ENCODE measurements at regions not wholly inside any gene's neighbourhood (a gene's known extent, or its start where the extent isn't known, plus 50 kb on each side); places are given as distances from the start of the nearest gene placed in this dataset.
"Not testable (repeated sequence)": the region's sequence is repeated elsewhere in the genome, so short reads cannot be mapped to it uniquely, and the experiment has no call there.

DNA sequence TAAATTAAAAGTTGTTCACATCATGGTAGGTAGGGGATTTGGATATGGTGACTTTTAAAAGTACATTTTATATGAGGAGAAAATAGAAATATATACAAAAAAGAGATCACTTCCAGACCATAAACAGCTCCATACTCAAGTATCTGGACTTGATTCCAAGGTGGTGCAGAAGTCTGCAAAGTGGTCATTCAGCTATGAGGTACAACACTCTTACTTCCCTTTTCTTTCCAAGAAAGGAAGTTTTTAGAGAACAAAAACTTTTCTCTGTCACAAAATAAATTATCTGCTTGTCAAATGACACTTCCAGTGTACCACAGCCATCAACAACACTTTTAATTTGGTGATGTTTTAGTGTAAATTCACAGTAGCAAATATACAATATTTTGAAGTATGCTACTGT lies 1013.5 kb downstream of the GATA3 start:
- no peak for DNase-seq

DNA sequence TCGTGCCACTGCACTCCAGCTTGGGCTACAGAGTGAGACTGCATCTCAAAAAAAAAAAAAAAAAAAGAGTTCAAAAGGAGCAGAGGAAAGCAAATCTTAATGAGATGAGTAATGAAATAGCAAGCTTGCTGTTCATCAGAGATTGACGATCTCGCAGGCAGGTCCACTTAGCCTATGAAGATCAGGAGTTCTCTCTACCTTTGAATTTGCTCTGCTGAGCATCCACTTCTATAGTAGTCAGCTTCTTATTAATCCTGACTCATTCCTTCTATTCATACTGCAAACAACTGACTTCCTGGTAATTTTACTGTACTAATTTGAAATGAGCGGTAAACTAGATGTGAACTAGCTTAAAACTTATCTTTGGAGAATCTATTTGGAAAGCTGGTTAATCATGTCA lies 1014.6 kb downstream of the GATA3 start:
- DNase-seq = no peak

DNA sequence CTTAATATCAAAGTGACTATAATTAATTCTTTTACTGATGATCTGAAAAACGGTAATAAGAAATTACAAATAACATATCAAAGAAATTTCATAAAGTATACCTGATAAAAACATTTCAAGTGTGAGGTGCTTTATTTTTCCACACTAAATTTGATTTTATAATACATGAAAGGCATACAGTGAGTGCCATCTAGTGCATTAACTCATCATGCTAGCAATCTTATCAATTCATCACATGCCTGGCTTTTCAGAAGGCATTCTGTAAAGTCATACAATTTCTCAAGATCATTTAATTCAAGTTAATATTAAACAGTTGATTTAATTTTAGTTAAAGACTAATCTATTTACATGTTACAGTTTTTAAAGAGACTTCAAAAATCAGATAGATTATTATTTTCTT lies 1020.9 kb downstream of the GATA3 start:
- DNase-seq = no peak

DNA sequence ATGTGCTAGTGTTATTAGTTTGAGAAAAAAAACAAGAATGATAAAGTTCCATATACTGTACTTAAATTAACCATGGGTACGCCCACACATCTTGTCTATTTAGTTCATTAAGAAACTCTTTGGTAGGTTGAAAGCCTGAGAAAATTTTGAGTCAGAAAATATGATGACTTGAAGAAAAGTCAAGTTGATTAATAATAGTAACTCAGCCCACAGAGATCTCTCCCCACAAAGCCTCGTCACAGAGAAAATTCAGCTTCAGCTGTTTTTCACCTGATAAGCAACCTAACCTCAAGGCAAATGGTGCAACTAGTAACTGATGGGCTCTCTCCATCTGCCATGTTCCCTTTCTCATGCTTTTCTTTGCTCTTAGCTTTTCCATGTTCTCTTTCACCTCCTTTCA lies 1021.6 kb downstream of the GATA3 start:
- DNase-seq = no peak

DNA sequence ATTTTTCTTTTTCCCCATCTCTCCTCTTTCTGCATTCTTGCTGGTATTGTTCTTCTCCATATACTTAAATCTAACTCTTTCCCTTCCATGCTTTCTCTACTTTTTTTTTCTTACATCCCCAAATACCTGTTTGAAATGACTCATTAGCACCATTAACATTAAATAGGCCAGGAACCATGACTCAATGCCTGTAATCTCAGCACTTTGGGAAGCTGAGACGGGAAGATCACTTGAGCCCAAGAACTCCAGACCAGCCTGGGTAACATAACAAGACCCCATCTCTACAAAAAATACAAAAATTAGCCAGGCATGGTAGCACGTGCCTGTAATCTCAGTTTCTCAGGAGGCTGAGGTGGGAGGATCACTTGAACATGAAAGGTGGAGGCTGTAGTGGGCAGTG lies 1026.8 kb downstream of the GATA3 start:
- DNase-seq = no peak

DNA sequence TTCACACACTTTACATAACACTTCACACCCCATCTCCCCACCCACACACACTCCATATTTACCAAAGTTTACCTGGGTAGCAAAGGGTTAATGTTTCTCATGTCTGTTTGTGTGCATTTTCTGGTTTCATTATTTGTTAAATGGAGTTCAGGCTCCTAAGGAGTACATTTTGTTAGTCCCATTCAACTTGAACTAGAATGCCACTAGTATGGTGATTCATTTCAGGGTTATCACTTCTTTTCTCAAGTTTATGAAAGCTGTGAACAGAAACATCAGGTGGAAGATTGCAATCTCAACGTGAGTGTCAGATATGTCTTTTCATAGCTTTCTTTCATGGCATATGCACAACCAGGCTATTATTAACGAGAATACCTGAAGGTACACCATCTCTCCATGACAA lies 1027.5 kb downstream of the GATA3 start:
- no peak for DNase-seq

DNA sequence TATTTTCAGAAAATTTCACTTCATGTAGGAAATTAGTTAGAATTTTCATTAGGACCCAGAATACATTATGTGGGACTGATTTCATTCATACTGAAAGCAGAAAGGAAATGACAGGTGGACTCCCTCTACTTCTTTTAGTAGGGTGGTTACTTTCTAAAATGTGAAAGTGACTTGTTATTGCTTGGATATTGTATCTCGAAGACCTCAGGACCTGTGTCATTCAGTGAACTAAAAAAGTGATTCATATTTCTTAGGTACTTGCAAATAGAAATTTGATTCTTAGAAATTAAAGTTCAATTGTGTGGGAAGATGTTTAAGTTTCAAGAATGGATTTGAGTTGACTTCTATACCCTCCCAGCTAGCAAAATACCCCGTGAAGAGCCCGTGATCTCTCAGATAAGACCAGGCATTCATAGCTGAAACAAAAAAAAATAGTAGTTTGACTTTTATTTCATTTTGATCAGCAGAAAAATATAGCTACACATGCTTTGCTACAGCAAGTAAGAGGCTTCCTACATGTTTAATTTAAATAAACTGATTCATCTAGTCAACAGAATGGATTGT lies 1037.1 kb downstream of the GATA3 start:
- DNase-seq = no peak

DNA sequence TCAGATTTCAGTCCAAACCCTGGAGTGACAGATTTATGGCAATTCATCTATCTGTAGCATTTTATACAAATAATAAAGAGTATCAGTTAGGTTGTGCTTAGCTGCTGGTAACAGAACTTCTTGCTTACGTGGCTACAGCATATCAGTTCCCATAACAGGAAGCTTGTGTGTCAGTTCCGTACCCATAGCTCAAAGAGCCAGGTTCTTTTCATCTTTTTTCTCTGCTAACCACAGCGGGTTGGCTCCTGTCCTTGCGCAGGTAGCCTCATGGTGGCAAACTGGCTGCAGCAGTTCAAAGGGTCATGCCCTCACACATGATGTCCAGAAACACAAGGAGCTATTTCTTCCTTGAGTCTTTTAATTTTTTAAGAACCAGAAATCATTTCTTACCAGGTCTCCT lies 1041.8 kb downstream of the GATA3 start:
- DNase-seq = no peak

DNA sequence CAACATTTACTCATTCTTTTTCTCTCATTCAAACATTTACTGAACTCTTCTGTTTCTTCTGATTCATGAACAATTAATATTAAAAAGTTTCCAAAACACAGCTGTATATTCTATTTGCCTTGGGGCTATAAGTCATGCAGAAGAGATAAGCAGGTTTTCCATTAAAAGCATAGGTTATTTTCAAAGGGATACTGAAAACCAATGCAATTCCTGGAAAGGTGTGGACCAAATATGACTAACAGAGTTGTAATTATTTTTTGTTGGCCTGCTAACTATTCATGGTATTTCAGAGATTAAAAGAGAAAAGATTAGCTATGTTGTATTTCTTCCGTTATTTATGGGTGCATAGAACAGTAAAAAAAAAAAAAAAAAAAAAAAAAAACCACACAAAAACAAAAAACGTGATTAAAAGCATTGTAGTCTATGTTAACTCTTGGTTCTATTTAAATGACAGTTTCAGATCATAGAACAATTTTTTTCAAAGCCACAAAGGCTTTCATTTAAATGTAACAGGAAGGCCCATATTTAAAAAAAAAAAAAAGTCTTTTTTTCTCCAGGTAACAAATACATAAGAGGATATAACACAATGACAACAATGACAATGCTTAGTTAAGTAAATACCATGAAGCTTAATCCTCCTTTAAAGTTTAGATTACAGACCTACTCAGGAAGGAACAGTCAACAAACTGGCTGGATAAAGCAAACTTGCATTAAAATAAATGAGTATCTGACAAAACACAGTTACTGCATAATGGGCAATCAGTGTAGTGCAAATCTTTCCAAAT lies 1042.9 kb downstream of the GATA3 start:
- no peak for DNase-seq

DNA sequence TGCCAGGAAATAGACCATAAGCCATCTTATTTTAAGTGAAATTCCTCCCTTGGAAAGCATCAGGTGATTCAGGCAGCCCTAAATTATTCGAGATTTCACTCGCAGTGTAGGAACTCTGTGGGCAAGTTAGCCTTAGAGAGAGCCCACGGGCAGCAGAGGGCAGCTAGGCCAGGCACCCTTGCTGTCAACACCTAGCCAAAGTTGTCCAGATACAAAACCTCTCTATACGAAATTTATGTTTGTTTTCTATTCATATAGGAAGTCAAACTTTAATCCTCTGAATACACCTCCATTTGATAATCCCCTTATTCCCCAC lies 1043.5 kb downstream of the GATA3 start:
- no peak for DNase-seq

DNA sequence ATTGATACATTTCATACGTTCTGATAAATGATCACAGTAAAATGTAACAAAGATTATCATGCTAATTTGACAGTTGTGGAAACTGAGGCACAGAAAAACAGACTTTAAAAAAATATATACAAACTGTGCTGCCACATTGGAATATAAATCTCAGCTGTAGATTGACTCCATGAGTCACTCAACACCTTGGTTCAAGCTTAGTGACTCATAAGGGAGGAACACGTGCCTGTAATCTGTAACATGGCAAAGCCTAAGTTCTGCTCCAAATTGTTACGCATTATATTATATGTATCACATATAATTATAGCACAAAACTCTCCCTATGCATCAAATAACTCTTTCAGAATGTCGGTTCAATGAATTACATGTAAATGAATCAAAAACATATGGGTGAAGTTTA lies 1047.5 kb downstream of the GATA3 start:
- no peak for DNase-seq

DNA sequence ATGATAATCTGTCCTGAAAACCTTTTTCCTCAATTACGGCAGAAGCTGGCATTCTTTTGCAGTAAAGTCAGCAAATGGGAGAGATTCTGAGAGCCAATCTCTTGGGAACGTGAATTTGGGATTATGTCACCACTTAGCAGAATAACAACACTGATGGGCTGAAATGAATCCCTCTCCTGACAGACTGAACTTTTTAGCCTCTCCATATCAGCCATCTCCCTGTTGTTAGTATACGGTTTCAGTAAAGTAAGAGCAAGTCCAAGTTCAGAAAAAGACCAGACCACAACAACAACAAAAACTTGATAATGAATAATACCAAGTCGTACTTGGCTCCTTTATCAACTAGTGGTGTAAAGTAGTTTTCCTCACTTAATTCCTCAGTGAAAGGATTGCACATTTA lies 1048.8 kb downstream of the GATA3 start:
- DNase-seq = no peak

DNA sequence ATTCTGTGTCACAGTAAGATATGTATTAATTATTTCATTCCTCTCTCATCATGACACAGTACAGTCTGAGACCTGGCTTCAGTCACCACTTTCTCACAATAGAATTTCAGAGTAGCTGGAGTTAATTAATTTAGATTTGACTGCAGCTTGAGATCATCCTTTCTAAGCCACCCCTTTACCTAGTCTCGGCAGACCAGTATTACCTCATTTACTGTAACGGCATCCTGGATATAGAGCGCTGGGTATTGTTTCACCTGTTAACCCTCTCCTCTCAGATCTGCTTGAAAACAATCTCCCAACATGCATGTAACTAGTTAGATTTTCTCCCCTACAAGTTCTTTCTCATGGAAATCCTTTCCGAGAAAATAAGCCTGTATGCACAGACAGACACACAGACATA lies 1057.5 kb downstream of the GATA3 start:
- no peak for DNase-seq

DNA sequence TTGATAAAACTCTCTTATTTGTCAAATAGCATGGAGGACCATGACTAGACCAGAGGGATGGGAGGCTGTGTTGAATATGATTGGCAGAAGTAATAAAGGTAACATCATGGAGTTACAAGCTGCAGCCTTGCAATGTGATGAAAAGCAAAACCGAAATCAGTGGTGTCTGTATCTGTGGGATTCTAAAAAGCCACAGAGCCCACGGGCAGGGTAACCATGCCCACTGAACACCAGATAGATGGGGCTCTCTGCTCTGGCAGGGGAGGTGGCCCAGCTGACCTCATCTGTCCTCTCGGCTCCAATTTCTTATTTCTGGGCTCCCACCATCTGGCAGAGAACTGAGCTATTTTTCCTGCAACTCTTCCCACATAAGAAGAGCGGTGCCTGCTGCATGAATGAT lies 1072.2 kb downstream of the GATA3 start:
- DNase-seq = no peak

DNA sequence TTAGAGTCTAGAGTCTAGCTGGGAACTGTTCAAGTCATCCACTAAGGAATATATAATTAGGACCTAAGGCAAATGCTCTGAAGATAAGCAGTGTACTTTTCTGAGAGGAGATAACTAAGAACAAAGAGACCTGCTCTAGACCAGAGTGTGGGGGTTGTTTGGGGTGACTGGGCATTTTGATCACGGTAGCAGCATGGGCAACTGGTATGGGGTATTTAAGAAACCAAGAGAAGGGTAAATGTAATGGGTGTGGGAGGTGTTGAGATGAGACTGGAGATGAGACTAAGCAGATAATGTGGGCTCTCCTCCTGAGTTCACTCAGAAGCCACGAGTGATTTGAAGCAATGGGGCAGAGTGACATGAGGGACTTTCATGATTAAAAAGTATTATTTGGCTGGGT lies 1082.9 kb downstream of the GATA3 start:
- DNase-seq = no peak

DNA sequence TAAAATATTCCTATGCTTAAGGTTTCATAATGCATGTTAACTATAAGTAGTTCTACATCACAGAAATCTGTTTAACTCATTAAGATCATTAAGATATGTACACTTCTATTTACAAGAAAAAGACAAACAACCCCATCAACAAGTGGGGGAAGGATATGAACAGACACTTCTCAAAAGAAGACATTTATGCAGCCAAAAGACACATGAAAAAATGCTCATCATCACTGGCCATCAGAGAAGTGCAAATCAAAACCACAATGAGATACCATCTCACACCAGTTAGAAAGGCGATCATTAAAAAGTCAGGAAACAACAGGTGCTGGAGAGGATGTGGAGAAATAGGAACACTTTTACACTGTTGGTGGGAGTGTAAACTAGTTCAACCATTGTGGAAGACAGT lies 1084.3 kb downstream of the GATA3 start:
- DNase-seq = not testable (repeated sequence)

DNA sequence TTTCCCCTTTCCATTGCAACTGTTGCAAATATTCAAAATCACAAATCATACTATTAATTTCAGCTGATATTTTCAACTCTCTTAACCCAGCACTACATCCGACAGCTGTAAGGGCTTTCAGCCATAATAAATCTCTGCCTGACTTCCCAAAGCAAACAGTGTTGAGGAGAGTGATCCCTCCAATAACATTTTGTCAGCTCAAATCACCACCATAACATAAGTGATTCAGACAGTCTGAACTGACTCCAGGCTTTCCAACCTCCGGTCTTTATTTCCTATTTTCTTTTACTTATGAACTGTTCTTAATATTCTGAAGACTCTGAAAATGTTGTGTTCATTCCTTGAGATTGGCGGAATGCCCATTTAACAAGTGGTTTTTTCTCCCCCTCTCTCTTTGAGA lies 1085.9 kb downstream of the GATA3 start:
- DNase-seq = no peak

DNA sequence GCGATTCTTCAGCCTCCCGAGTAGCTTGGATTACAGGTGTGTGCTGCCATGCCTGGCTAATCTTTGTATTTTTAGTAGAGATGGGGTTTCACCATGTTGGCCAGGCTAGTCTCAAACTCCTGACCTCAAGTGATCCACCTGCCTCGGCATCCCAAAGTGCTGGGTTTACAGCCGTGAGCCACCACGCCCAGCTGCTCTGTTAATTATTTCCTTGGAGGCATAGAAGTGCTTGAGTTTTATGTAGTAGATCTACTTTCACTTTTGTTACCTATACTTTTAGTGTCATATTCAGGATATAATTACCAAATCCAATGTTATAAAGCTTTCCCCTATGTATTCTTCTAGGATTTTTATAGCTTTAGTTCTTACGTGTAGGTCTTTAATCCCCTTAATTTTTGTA lies 1093.0 kb downstream of the GATA3 start:
- no peak for DNase-seq

DNA sequence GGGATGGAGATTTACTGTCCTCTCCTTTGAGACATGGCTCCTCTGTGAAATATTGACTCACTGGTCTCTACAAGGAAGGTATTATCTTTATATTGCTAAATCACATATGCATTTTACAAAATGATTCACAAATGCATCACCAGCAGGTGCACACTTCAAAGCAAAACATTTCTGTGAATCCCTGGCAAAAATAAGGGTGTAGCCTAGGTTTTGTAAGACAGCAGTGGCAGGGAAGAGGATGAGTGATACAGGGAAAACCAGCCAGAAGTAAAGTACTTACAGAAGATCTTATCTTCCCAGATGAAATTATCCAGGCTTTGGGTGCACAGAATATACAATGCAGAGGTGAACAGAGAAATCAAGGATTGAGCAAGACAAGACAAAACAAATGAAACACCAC lies 1094.6 kb downstream of the GATA3 start:
- DNase-seq = no peak

DNA sequence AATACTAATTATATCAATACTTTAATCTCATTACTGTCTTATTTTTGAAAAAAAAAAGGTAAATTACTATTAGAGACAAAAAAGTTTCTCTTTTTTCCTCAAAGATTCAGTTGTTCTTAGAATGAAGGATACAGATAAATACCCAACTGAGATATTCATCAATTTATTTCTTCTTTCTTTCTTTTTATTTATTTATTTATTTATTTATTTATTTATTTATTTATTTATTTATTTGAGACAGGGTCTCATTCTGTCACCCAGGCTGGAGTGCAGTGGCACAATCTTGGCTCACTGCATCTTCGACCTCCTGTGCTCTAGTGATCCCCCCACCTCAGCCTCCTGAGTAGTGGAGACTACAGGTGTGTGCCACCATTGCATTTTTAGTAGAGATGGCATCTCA lies 1098.6 kb downstream of the GATA3 start:
- DNase-seq = not testable (repeated sequence)

DNA sequence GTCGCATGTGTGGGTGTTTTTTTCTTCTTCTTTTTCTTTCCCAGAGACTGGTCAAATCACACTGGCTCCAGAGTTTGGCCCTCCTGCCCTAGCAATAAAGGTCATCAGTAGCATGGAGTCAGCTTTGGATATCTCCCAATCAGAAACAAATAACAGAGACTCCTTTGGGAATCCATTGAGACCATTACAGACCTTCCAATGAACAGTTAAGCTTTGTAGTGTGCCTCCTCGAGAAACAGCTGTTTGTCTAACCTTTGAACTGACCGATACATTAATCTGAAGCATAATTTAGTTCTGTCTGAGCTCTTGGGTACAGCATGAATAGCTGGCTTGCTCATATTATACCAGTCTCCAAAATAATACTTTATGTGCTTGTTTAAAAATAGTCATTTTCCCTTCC lies 1103.2 kb downstream of the GATA3 start:
- no peak for DNase-seq

DNA sequence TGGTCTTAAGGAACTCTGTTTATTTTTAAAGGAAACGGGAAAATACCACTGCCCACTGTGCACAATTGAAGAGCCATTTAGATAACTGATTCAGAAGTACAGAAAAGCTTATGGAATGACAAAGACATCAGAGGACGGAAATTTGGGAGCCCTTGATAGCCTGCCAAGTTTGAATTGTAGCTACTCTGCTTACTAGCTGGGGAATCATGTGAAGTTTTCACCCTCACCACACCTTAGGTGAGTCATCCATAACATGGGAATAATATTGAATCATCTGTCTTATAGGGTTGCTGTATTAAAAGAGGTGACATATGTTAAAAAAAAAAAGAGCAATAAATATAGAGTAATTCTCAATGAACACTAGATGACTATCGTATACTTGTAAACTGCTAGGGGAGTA lies 1104.2 kb downstream of the GATA3 start:
- no peak for DNase-seq

DNA sequence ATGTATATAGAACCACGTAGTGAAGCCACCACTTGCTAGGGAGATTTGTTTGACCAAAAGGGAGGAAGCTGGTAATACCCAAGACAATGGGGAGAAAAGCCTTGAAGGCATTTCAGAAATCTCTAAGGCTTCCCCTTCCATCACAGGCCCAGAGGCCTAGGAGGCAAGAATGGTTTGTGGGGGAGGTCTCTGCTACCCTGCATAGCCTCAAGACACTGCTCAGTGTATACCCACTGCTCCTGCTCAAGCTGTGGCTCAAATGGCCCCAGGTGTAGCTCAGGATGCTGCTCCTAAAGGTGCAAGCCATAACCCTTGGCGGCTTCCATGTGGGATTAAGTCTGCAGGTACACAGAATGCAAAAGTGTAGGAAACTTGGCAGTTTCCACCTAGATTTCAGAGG lies 1105.8 kb downstream of the GATA3 start:
- no peak for DNase-seq

DNA sequence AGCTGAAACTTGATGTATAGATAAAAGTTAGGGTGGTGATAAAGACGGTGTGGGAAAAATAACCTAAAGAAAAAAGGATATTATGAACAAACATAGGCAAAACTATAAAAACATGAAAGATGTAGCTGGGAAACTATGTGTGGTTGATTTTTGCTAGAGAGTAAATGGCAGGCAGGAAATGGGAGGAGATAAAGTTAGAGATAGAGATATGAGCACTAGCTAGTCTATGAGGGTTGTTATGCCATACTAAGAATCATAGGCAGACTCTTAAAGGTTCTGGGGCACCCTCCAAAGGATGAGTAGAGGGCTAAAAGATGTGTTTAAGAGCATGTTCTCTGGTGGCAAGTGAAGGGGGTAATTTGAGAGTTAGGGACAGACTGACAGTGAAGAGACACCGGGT lies 1109.2 kb downstream of the GATA3 start:
- DNase-seq = no peak

DNA sequence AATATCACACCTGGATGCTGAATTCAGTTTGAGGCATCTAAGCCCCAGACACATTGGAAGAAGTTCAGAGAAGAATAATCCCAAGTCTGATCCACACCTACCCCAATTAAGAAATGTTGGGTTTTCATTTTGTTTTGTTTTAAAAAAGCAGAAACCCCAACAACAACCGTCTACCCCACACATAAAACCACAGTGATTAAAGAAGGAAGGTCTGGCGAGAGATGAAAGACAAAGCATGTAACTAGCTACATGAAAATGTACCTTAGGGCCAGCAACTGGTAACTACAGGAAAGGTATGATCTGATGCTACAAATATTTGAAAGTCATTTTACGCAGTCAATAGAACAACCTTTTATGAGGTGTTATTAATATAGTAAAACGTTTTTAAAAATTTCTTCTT lies 1112.3 kb downstream of the GATA3 start:
- no peak for DNase-seq

Measured in fibroblast of skin of scalp (primary cell).